HEK293 (cell line): ENCODE measurements at regions not wholly inside any gene's neighbourhood (a gene's known extent, or its start where the extent isn't known, plus 50 kb on each side); places are given as distances from the start of the nearest gene placed in this dataset.

Experiments used
- CTCF ChIA-PET: fragments of 350-600 bp; formaldehyde crosslinking; extraction: SDS; loops from one replicate; lab custom pipeline; 2021; ENCODE audit warnings: antibody characterized with exemption; lab: Yijun Ruan, JAX
- POLR2A ChIA-PET: fragments of 300-600 bp; formaldehyde crosslinking; extraction: SDS; loops from one replicate; lab custom pipeline; 2020; ENCODE audit warnings: antibody characterized with exemption, inconsistent platforms; lab: Yijun Ruan, JAX
- H3K27ac ChIP-seq: fragments of 200-500 bp; sonication (Bioruptor generic); 2 replicates; pipeline ENCODE4 v1.5.1; 2014; ENCODE audit warnings: low read depth, low read length, control low read depth, inconsistent platforms; ENCODE audit errors: extremely low read depth
- H3K36me3 ChIP-seq, 2 experiments: fragments of 200-500 bp in 1 of 2; sonication (Bioruptor generic) in 1 of 2; 1 replicate in 1 of 2; 2 replicates in 1 of 2; pipeline ENCODE4 v1.5.1; 2014 to 2017; ENCODE audit warnings: inconsistent platforms in 2 of 2, low read length in 2 of 2; ENCODE audit not compliant: control insufficient read depth in 2 of 2, insufficient read depth in 1 of 2
- H3K4me1 ChIP-seq: fragments of 200-500 bp; sonication (Bioruptor generic); 2 replicates; pipeline ENCODE4 v1.5.1; 2014; ENCODE audit warnings: mild to moderate bottlenecking, low read length, inconsistent platforms; ENCODE audit not compliant: control insufficient read depth, insufficient read depth
- H3K4me3 ChIP-seq: 2 replicates; pipeline ENCODE4 v1.5.1; 2011; ENCODE audit warnings: low read depth, mild to moderate bottlenecking, control low read depth, low read length, moderate library complexity
- H3K9me3 ChIP-seq: fragments of 200-500 bp; sonication (Bioruptor generic); 2 replicates; pipeline ENCODE4 v1.5.1; 2014; ENCODE audit warnings: low read depth, low read length, inconsistent platforms; ENCODE audit not compliant: control insufficient read depth, insufficient read depth
- BCL11B ChIP-seq: fragments of 450-650 bp; formaldehyde crosslinking; IDR thresholded peaks from 2 replicates; pipeline ENCODE4 v1.5.1; 2016; ENCODE audit warnings: low read depth, missing biosample characterization, missing genetic modification characterization
- EGR2 ChIP-seq: fragments of 450-650 bp; formaldehyde crosslinking; IDR thresholded peaks from 2 replicates; pipeline ENCODE4 v1.5.1; 2016; ENCODE audit warnings: low read depth, missing biosample characterization, missing genetic modification characterization
- SCRT2 ChIP-seq: fragments of 450-650 bp; formaldehyde crosslinking; IDR thresholded peaks from 2 replicates; pipeline ENCODE4 v1.5.1; 2016; ENCODE audit warnings: missing biosample characterization, missing genetic modification characterization
- ZBTB1 ChIP-seq: fragments of 450-650 bp; formaldehyde crosslinking; IDR thresholded peaks from 2 replicates; pipeline ENCODE4 v1.5.1; 2016; ENCODE audit warnings: missing biosample characterization, missing genetic modification characterization
- ZBTB20 ChIP-seq: fragments of 450-650 bp; formaldehyde crosslinking; IDR thresholded peaks from 2 replicates; pipeline ENCODE4 v1.5.1; 2016; ENCODE audit warnings: missing biosample characterization, missing genetic modification characterization
- ZBTB48 ChIP-seq: fragments of 450-650 bp; formaldehyde crosslinking; IDR thresholded peaks from 2 replicates; pipeline ENCODE4 v1.5.1; 2016; ENCODE audit warnings: missing biosample characterization, missing genetic modification characterization
- ZEB2 ChIP-seq: fragments of 450-650 bp; formaldehyde crosslinking; IDR thresholded peaks from 2 replicates; pipeline ENCODE4 v1.5.1; 2016; ENCODE audit warnings: missing biosample characterization, missing genetic modification characterization
- ZNF157 ChIP-seq: fragments of 450-650 bp; formaldehyde crosslinking; IDR thresholded peaks from 2 replicates; pipeline ENCODE4 v1.5.1; 2016; ENCODE audit warnings: missing biosample characterization, missing genetic modification characterization
- ZNF174 ChIP-seq: fragments of 450-650 bp; formaldehyde crosslinking; IDR thresholded peaks from 2 replicates; pipeline ENCODE4 v1.5.0; 2017; ENCODE audit warnings: missing biosample characterization, mild to moderate bottlenecking, missing genetic modification characterization
- ZNF184 ChIP-seq: fragments of 450-650 bp; IDR thresholded peaks from 2 replicates; pipeline ENCODE4 v1.5.1; 2018; ENCODE audit warnings: missing biosample characterization, mild to moderate bottlenecking, missing genetic modification characterization
- ZNF211 ChIP-seq: fragments of 450-650 bp; formaldehyde crosslinking; IDR thresholded peaks from 2 replicates; pipeline ENCODE4 v1.5.1; 2016; ENCODE audit warnings: low read depth, missing biosample characterization, missing genetic modification characterization
- ZNF274 ChIP-seq, 2 experiments: fragments of 200-500 bp in 1 of 2; fragments of 450-650 bp in 1 of 2; sonication (Bioruptor generic) in 1 of 2; formaldehyde crosslinking in 1 of 2; IDR thresholded peaks; 2 replicates each; pipeline versions ENCODE4 v1.5.1 to v1.6.1; 2014 to 2016; ENCODE audit warnings: borderline replicate concordance in 1 of 2, inconsistent platforms in 1 of 2, low read length in 1 of 2, missing biosample characterization in 1 of 2, missing genetic modification characterization in 1 of 2
- ZNF292 ChIP-seq: fragments of 450-650 bp; formaldehyde crosslinking; IDR thresholded peaks from 2 replicates; pipeline ENCODE4 v1.5.1; 2016; ENCODE audit warnings: low read depth, missing biosample characterization, missing genetic modification characterization, borderline replicate concordance
- ZNF37A ChIP-seq: fragments of 450-650 bp; IDR thresholded peaks from 2 replicates; pipeline ENCODE4 v1.5.1; 2018; ENCODE audit warnings: missing biosample characterization, missing genetic modification characterization
- ZNF416 ChIP-seq: fragments of 450-650 bp; formaldehyde crosslinking; IDR thresholded peaks from 2 replicates; pipeline ENCODE4 v1.5.1; 2016; ENCODE audit warnings: missing biosample characterization, missing genetic modification characterization
- ZNF426 ChIP-seq: fragments of 450-650 bp; formaldehyde crosslinking; IDR thresholded peaks from 2 replicates; pipeline ENCODE4 v1.5.1; 2017; ENCODE audit warnings: missing biosample characterization, missing genetic modification characterization, mild to moderate bottlenecking, inconsistent platforms, moderate library complexity
- ZNF433 ChIP-seq: fragments of 450-650 bp; formaldehyde crosslinking; IDR thresholded peaks from 2 replicates; pipeline ENCODE4 v1.5.1; 2016; ENCODE audit warnings: missing biosample characterization, missing genetic modification characterization, low read depth
- ZNF514 ChIP-seq: fragments of 450-650 bp; formaldehyde crosslinking; IDR thresholded peaks from 2 replicates; pipeline ENCODE4 v1.5.1; 2016; ENCODE audit warnings: missing biosample characterization, missing genetic modification characterization
- ZNF544 ChIP-seq: fragments of 450-650 bp; formaldehyde crosslinking; IDR thresholded peaks from 2 replicates; pipeline ENCODE4 v1.5.0; 2017; ENCODE audit warnings: missing biosample characterization, missing genetic modification characterization
- ZNF549 ChIP-seq: fragments of 450-650 bp; IDR thresholded peaks from 2 replicates; pipeline ENCODE4 v1.5.1; 2018; ENCODE audit warnings: missing biosample characterization, missing genetic modification characterization, mild to moderate bottlenecking, inconsistent platforms, moderate library complexity
- ZNF621 ChIP-seq: fragments of 450-650 bp; formaldehyde crosslinking; IDR thresholded peaks from 2 replicates; pipeline ENCODE4 v1.5.1; 2017; ENCODE audit warnings: missing biosample characterization, missing genetic modification characterization
- ZNF670 ChIP-seq: fragments of 450-650 bp; formaldehyde crosslinking; IDR thresholded peaks from 2 replicates; pipeline ENCODE4 v1.5.1; 2016; ENCODE audit warnings: missing biosample characterization, missing genetic modification characterization, low read depth
- ZNF707 ChIP-seq: fragments of 450-650 bp; formaldehyde crosslinking; IDR thresholded peaks from 2 replicates; pipeline ENCODE4 v1.5.1; 2016; ENCODE audit warnings: missing biosample characterization, missing genetic modification characterization
- ZNF791 ChIP-seq: fragments of 450-650 bp; formaldehyde crosslinking; IDR thresholded peaks from 2 replicates; pipeline ENCODE4 v1.5.1; 2016; ENCODE audit warnings: missing biosample characterization, missing genetic modification characterization
- ZNF843 ChIP-seq: fragments of 450-650 bp; formaldehyde crosslinking; IDR thresholded peaks from 2 replicates; pipeline ENCODE4 v1.5.1; 2016; ENCODE audit warnings: missing biosample characterization, missing genetic modification characterization
- ZSCAN23 ChIP-seq: fragments of 450-650 bp; formaldehyde crosslinking; IDR thresholded peaks from 2 replicates; pipeline ENCODE4 v1.5.1; 2016; ENCODE audit warnings: missing biosample characterization, missing genetic modification characterization
- TF ChIP-seq, protein P1 (sequence below): fragments of 450-650 bp; formaldehyde crosslinking; IDR thresholded peaks from 2 replicates; pipeline ENCODE4 v1.5.1; 2016; ENCODE audit warnings: missing biosample characterization, missing genetic modification characterization
- TF ChIP-seq, protein P2 (sequence below): fragments of 450-650 bp; formaldehyde crosslinking; IDR thresholded peaks from 2 replicates; pipeline ENCODE4 v1.5.1; 2016; ENCODE audit warnings: missing biosample characterization, missing genetic modification characterization

DNA sequence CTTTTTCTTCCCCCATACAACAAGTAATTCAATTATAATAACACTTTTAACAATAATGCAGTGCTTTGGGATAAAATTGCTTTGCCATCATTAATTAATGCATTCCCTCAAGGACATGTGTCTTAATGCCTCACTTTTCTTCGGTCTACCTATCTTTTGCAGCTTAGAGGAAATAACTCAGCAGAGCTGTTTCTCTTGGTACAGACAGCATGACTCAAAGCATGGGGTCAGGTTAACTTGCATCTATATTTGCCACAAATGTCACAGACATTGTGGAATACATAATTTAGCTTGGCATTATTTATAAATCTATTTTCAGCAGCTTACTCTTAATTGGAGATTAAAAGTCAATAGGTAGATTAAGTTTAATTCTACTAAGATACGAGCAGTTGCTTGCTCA, 376.1 kb upstream of the CNTNAP5 start:
- no peaks in the 10 kb centered on the region for H3K4me1 ChIP-seq
- H3K27ac ChIP-seq = no peak overlapping the region
- ChIA-PET CTCF (no interaction called here), POLR2A (no interaction called here)
- H3K4me3 ChIP-seq = no peak overlapping the region
- no peaks in the 10 kb centered on the region for H3K36me3 ChIP-seq
- no peak for TF ChIP-seq ZNF843 (tag by site-specific recombination)
- TF ChIP-seq ZNF549 (tag by site-specific recombination) = no peak
- no peak for TF ChIP-seq ZNF211
- no peak for TF ChIP-seq ZNF184
- TF ChIP-seq ZNF292 (tag by site-specific recombination) = no peak
- TF ChIP-seq ZNF426 (tag by site-specific recombination) = no peak
- H3K9me3 ChIP-seq = no peaks in the 10 kb centered on the region

DNA sequence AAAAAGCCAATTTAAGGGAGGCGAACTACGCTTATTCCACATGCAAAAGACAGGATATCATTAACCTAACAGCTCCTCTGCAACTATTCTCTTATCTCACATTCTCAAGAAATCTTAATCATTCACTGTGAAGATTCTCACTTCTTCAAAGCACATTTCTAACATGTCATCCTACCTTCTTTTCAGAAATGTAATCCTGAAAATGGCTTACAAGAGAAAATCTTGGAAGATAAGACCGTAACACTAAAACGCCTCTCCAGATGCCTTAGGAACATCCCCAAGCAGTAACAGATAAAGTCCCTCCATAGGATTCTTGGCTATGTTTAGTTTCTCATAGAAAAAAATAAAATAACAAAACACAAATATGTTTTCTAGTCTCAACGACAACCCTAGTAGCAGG, 373.9 kb upstream of the CNTNAP5 start:
- Histone ChIP-seq H3K36me3 (no peaks in the 10 kb centered on the region), H3K27ac (no peak overlapping the region), H3K4me3 (no peak overlapping the region), H3K9me3 (no peaks in the 10 kb centered on the region), H3K4me1 (no peaks in the 10 kb centered on the region)
- POLR2A ChIA-PET = no interaction called here
- TF ChIP-seq ZNF274 (IDR thresholded peaks at IDR 0.05; ENCODE audit: low read length) = no peak
- TF ChIP-seq ZNF274 (tag by site-specific recombination; IDR thresholded peaks at IDR 0.05; ENCODE audit: borderline replicate concordance) = no peak
- no peak for TF ChIP-seq ZNF426 (tag by site-specific recombination)
- TF ChIP-seq, protein P1, sequence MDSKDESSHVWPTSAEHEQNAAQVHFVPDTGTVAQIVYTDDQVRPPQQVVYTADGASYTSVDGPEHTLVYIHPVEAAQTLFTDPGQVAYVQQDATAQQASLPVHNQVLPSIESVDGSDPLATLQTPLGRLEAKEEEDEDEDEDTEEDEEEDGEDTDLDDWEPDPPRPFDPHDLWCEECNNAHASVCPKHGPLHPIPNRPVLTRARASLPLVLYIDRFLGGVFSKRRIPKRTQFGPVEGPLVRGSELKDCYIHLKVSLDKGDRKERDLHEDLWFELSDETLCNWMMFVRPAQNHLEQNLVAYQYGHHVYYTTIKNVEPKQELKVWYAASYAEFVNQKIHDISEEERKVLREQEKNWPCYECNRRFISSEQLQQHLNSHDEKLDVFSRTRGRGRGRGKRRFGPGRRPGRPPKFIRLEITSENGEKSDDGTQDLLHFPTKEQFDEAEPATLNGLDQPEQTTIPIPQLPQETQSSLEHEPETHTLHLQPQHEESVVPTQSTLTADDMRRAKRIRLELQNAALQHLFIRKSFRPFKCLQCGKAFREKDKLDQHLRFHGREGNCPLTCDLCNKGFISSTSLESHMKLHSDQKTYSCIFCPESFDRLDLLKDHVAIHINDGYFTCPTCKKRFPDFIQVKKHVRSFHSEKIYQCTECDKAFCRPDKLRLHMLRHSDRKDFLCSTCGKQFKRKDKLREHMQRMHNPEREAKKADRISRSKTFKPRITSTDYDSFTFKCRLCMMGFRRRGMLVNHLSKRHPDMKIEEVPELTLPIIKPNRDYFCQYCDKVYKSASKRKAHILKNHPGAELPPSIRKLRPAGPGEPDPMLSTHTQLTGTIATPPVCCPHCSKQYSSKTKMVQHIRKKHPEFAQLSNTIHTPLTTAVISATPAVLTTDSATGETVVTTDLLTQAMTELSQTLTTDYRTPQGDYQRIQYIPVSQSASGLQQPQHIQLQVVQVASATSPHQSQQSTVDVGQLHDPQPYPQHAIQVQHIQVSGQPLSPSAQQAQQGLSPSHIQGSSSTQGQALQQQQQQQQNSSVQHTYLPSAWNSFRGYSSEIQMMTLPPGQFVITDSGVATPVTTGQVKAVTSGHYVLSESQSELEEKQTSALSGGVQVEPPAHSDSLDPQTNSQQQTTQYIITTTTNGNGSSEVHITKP (tag by site-specific recombination) = no peak
- TF ChIP-seq ZBTB1 (tag by site-specific recombination) = no peak
- TF ChIP-seq, protein P2, sequence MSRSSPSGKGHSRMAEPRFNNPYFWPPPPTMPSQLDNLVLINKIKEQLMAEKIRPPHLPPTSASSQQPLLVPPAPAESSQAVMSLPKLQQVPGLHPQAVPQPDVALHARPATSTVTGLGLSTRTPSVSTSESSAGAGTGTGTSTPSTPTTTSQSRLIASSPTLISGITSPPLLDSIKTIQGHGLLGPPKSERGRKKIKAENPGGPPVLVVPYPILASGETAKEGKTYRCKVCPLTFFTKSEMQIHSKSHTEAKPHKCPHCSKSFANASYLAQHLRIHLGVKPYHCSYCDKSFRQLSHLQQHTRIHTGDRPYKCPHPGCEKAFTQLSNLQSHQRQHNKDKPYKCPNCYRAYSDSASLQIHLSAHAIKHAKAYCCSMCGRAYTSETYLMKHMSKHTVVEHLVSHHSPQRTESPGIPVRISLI (tag by site-specific recombination) = no peak
- CTCF ChIA-PET = interaction anchor here (0.7 kb wide), 1 partner anchor 211 kb away, joined by 3 read pairs; no protein-coding TSS in a partner anchor

DNA sequence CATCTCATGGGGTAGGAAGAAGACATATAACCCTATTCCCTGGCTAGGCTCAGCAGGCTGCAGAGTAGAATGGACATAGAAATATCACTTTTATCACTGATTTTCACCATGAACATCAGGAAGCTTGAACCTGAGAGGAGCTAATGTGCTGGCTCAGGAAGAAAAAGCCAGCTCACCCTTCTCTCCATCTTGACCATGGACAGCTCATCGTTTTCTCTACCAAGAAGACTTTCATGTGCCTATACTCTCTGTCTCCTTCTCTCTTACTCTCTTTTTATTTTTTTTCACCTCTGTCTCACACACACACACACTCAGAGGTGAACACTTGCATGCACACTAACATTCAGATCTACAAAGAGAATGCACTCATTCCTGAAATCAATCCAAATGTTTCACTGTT, 372.8 kb upstream of the CNTNAP5 start:
- Histone ChIP-seq H3K27ac (no peak overlapping the region), H3K9me3 (no peaks in the 10 kb centered on the region), H3K36me3 (no peaks in the 10 kb centered on the region), H3K4me1 (no peaks in the 10 kb centered on the region), H3K4me3 (no peak overlapping the region)
- POLR2A ChIA-PET = no interaction called here
- TF ChIP-seq ZNF37A (no peak), ZNF544 (no peak), EGR2 (tag by site-specific recombination) (no peak), ZSCAN23 (no peak), ZNF433 (tag by site-specific recombination) (no peak), ZBTB20 (tag by site-specific recombination) (no peak), ZNF514 (tag by site-specific recombination) (no peak), ZNF157 (tag by site-specific recombination) (no peak), BCL11B (tag by site-specific recombination) (no peak), ZNF843 (tag by site-specific recombination) (no peak), ZNF621 (tag by site-specific recombination) (no peak), ZNF707 (tag by site-specific recombination) (no peak), ZEB2 (no peak), ZBTB48 (no peak), ZNF791 (tag by site-specific recombination) (no peak), ZNF416 (no peak), SCRT2 (no peak), ZNF174 (tag by site-specific recombination) (no peak), ZNF670 (tag by site-specific recombination) (no peak)
- TF ChIP-seq, protein P2 (tag by site-specific recombination) = no peak
- CTCF ChIA-PET = no interaction called here
